ENCODE measurements at regions not wholly inside any gene's neighbourhood (a gene's known extent, or its start where the extent isn't known, plus 50 kb on each side); places are given as distances from the start of the nearest gene placed in this dataset.

GRCh38 chr10:36779238-36779846, 346.1 kb upstream of the ANKRD30A start:
- TF ChIP-seq CTCF (IDR thresholded peaks at IDR 0.05) = peak in 5 of 6 experiments; percentile 28 to 64 (median 45)
- TF ChIP-seq POLR2A (IDR thresholded peaks at IDR 0.05) = no peak
